ENCODE measurements at regions not wholly inside any gene's neighbourhood (a gene's known extent, or its start where the extent isn't known, plus 50 kb on each side); places are given as distances from the start of the nearest gene placed in this dataset.
A peak's percentile ranks its signal among the peaks of the same experiment; 100 is the strongest.
"Not testable (repeated sequence)": the region's sequence is repeated elsewhere in the genome, so short reads cannot be mapped to it uniquely, and the experiment has no call there.

GRCh38 chrX:74049126-74049525 lies 196.6 kb upstream of the XIST start:
- no peak for TF ChIP-seq CTCF (conservative IDR thresholded peaks at IDR 0.05; ENCODE audit: low read depth, low read length)
- no peak for DNase-seq (ENCODE audit: low read depth)
- no peak overlapping the region for H3K4me3 ChIP-seq (ENCODE audit: low read depth, low read length)

GRCh38 chrX:74034066-74034465 lies 181.6 kb upstream of the XIST start:
- H3K4me3 ChIP-seq (ENCODE audit: low read depth, low read length); DNase-seq (ENCODE audit: low read depth): not testable (repeated sequence)

DNA sequence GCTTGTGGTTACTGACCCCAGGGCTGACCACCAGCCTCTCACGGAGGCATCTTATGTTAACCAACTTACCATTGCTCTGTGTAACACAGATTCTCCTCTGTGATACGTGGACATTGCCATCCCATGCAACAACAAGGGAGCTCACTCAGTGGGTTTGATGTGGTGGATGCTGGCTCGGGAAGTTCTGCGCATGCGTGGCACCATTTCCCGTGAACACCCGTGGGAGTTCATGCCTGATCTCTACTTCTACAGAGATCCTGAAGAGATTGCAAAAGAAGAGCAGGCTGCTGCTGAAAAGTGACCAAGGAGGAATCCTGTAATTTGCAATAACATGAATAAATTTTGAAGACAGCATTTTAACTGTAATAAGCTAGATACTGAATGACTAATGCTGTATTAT lies 179.0 kb upstream of the XIST start:
- H3K4me3 ChIP-seq (ENCODE audit: low read depth, low read length); DNase-seq (ENCODE audit: low read depth): not testable (repeated sequence)

GRCh38 chrX:74030766-74031165 lies 178.3 kb upstream of the XIST start:
- DNase-seq (ENCODE audit: low read depth); H3K4me3 ChIP-seq (ENCODE audit: low read depth, low read length): not testable (repeated sequence)

DNA sequence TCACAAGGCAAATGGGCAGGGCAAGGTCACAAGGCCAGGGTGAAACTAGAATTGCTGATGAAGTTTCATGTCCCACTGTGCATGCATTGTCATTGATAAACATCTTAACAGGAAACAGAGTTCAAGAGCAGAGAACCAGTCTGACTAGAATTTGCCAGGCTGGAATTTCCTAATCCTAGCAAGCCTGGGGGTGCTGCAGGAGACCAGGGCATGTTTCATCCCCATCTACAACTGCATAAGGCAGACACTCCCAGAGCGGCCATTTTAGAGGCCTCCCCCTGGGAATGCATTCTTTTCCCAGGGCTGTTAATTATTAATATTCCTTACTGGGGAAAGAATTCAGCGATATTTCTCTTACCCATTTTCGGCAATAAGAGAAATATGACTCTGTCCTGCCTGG lies 172.6 kb upstream of the XIST start:
- not testable (repeated sequence) for DNase-seq (ENCODE audit: low read depth); H3K4me3 ChIP-seq (ENCODE audit: low read depth, low read length)

- H3K4me3 ChIP-seq (ENCODE audit: low read depth, low read length) = no peak overlapping the region
- DNase-seq (ENCODE audit: low read depth) = no peak
- no peak for TF ChIP-seq CTCF (conservative IDR thresholded peaks at IDR 0.05; ENCODE audit: low read depth, low read length)
These were observed 170.7 kb upstream of the XIST start for GRCh38 chrX:74023203-74023602.

DNA sequence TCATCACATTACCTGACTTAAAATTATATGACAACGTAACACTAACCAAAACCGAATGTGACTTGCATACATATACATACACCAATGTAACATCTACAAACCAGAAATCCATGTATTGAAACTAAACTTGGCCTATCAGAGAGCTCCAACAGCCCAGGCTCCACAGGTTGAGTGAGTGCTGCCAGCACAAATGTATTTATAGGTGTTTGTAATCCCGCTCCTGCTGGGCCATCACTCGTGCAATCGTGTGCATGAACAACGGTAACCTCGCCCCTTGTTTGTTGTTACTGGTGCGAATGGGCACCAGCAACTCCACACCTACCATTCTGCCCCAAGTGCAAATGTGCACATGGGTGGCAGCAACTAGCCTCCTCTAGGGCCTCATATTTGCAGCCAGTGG lies 165.7 kb upstream of the XIST start:
- TF ChIP-seq CTCF (conservative IDR thresholded peaks at IDR 0.05; ENCODE audit: low read depth, low read length) = no peak
- DNase-seq (ENCODE audit: low read depth) = no peak
- no peak overlapping the region for H3K4me3 ChIP-seq (ENCODE audit: low read depth, low read length)

- peak; percentile 6 for DNase-seq (ENCODE audit: low read depth)
- TF ChIP-seq CTCF (conservative IDR thresholded peaks at IDR 0.05; ENCODE audit: low read depth, low read length) = peak; percentile 71
These were observed 163.0 kb upstream of the XIST start for GRCh38 chrX:74015379-74016019.

GRCh38 chrX:74009041-74009440 lies 156.5 kb upstream of the XIST start:
- H3K4me3 ChIP-seq (ENCODE audit: low read depth, low read length) = no peak overlapping the region
- no peak for DNase-seq (ENCODE audit: low read depth)
- no peak for TF ChIP-seq CTCF (conservative IDR thresholded peaks at IDR 0.05; ENCODE audit: low read depth, low read length)

More at GRCh38 chrX:74015379-74016019, 163.0 kb upstream of the XIST start:
- H3K4me3 ChIP-seq (ENCODE audit: low read depth, low read length) = no peak overlapping the region

All from epithelial cell of proximal tubule (primary cell).